ENCODE measurements at regions not wholly inside any gene's neighbourhood (a gene's known extent, or its start where the extent isn't known, plus 50 kb on each side); places are given as distances from the start of the nearest gene placed in this dataset.

DNA sequence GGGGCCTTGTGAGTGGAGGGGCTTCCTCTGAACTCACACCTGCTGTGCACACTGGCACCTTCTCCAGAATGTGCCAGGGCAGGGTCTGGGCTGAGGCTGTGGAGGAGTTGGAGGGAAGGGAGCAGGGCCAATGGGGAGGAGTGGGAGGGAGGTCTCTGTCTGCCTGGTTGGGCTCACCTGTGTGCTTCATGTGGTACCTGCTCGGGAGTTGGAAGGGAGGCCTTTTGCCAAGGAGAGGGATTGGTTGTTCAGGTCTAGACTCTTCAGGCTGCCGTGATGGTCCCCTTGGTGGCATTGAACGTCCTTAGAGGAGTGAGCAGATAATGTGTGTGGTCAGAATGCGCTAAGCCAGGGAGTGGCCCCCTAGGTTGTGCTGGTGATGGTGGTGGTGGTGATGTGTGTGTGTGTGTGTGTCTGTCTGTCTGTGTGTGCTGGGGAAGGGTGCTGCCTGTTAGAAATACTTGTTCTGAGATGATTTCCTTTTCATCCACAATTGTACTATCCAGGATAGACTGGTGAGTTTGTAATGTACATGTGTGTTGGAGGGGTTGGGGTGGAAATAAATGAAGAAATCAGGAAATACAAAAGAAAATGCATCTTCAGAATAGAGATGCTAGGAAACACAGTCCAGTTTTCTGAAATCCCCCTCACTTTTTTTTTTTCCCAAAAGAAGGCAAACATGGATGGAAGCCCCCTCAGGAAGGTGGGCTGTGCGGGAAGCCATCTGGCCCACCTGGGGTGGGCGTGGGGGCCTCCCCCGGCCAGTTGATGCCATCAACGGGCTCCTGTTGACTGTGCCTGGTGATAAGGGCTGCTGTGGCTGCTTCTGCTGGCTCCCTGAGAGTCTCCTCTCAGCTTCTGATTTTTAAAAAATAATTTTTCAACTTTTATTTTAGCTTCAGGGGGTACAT is 140.5 kb upstream of the ZNF536 start:
- TF ChIP-seq, protein P1, sequence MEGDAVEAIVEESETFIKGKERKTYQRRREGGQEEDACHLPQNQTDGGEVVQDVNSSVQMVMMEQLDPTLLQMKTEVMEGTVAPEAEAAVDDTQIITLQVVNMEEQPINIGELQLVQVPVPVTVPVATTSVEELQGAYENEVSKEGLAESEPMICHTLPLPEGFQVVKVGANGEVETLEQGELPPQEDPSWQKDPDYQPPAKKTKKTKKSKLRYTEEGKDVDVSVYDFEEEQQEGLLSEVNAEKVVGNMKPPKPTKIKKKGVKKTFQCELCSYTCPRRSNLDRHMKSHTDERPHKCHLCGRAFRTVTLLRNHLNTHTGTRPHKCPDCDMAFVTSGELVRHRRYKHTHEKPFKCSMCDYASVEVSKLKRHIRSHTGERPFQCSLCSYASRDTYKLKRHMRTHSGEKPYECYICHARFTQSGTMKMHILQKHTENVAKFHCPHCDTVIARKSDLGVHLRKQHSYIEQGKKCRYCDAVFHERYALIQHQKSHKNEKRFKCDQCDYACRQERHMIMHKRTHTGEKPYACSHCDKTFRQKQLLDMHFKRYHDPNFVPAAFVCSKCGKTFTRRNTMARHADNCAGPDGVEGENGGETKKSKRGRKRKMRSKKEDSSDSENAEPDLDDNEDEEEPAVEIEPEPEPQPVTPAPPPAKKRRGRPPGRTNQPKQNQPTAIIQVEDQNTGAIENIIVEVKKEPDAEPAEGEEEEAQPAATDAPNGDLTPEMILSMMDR (IDR thresholded peaks at IDR 0.05; ENCODE audit: control extremely low read depth in 1 of 3, insufficient read depth in 1 of 3, low read depth in 1 of 3, low read length in 3 of 3): no peak
- TF ChIP-seq EP300 (IDR thresholded peaks at IDR 0.05; ENCODE audit: borderline replicate concordance in 1 of 2, low read depth in 2 of 2, low read length in 2 of 2) (no peak), TAF1 (IDR thresholded peaks at IDR 0.05; ENCODE audit: low read depth, low read length) (no peak), EZH2 (IDR thresholded peaks at IDR 0.05; ENCODE audit: low read depth, low read length, severe bottlenecking) (no peak), YY1 (IDR thresholded peaks at IDR 0.05; ENCODE audit: low read depth, low read length) (no peak), KDM4A (IDR thresholded peaks at IDR 0.05; ENCODE audit: low read depth, low read length, severe bottlenecking) (no peak)

Measured in H1 (cell line).